A549 (cell line): ENCODE measurements at regions not wholly inside any gene's neighbourhood (a gene's known extent, or its start where the extent isn't known, plus 50 kb on each side); places are given as distances from the start of the nearest gene placed in this dataset.

Experiments
- ATAC-seq, 2 experiments: fragments of 200-7000 bp in 1 of 2; fragments of >200 bp in 1 of 2; cut with Nextera tagmentation in 1 of 2; cut with Tn5 transposase in 1 of 2; 3 replicates each; pipeline versions ENCODE4 v1.8.0 to v1.9.1; 2018 to 2020; ENCODE audit warnings: mild to moderate bottlenecking in 1 of 2, moderate library complexity in 1 of 2
- CTCF ChIA-PET: fragments of 300-600 bp; sonication (Branson Sonifier 250); formaldehyde crosslinking; extraction: SDS; loops from one replicate; lab custom pipeline; 2021; ENCODE audit warnings: antibody characterized with exemption, inconsistent platforms; lab: Yijun Ruan, JAX
- POLR2A ChIA-PET: fragments of 350-600 bp; formaldehyde crosslinking; extraction: SDS; loops from one replicate; lab custom pipeline; 2021; ENCODE audit warnings: antibody characterized with exemption, inconsistent platforms; lab: Yijun Ruan, JAX
- DNase-seq, 2 experiments: peaks; one replicate each; pipeline versions ENCODE4 v3.0.0 to v3.0.0-alpha.2; 2011 to 2016; ENCODE audit warnings: low read depth in 1 of 2, low spot score in 1 of 2
- FAIRE-seq: peaks from 2 replicates; lab custom pipeline; 2011; peaks lifted over from hg19 to GRCh38; lab: Jason Lieb, UNC
- H3K27ac ChIP-seq, 2 experiments: fragments of >200 bp; sonication (Bioruptor Twin); formaldehyde crosslinking; 3 replicates each; pipeline ENCODE4 v1.5.1; 2016 to 2017
- H3K4me1 ChIP-seq: fragments of >200 bp; sonication (Bioruptor Twin); formaldehyde crosslinking; 3 replicates; pipeline ENCODE4 v1.6.1; 2016
- H3K4me2 ChIP-seq: fragments of >200 bp; sonication (Bioruptor Twin); formaldehyde crosslinking; 3 replicates; pipeline ENCODE4 v1.6.1; 2016
- H3K4me3 ChIP-seq: fragments of >200 bp; sonication (Bioruptor Twin); formaldehyde crosslinking; 3 replicates; pipeline ENCODE4 v1.5.1; 2016
- H3K9me3 ChIP-seq: fragments of >200 bp; sonication (Bioruptor Twin); formaldehyde crosslinking; 3 replicates; pipeline ENCODE4 v1.6.1; 2016
- CHD2 ChIP-seq: fragments of 150-350 bp; IDR thresholded peaks from 2 replicates; pipeline ENCODE4 v1.6.1; 2014; ENCODE audit warnings: low read length; ENCODE audit not compliant: partially characterized antibody
- CHD4 ChIP-seq: fragments of 200-600 bp; sonication (generic); IDR thresholded peaks from 2 replicates; pipeline ENCODE4 v1.6.1; 2016; ENCODE audit warnings: antibody characterized with exemption, mild to moderate bottlenecking, borderline replicate concordance
- E2F6 ChIP-seq: IDR thresholded peaks from 2 replicates; pipeline ENCODE4 v1.6.1; 2012; ENCODE audit warnings: low read depth, borderline replicate concordance
- EHMT2 ChIP-seq: fragments of 200-600 bp; sonication (generic); IDR thresholded peaks from 2 replicates; pipeline ENCODE4 v1.6.1; 2016; ENCODE audit warnings: antibody characterized with exemption, low read depth, mild to moderate bottlenecking, moderate library complexity
- FOSL2 ChIP-seq, 2 experiments: fragments of 450-650 bp in 1 of 2; fragments of >200 bp in 1 of 2; sonication (Bioruptor Twin) in 1 of 2; formaldehyde crosslinking; IDR thresholded peaks; 2 replicates each; pipeline versions ENCODE4 v1.5.0 to v1.6.1; 2016 to 2020; ENCODE audit warnings: mild to moderate bottlenecking in 1 of 2, moderate library complexity in 1 of 2
- FOXS1 ChIP-seq: fragments of 250-450 bp; sonication (Bioruptor Pico); IDR thresholded peaks from 2 replicates; pipeline ENCODE4 v1.5.0; 2020; ENCODE audit warnings: mild to moderate bottlenecking, moderate library complexity
- HDAC2 ChIP-seq: fragments of 200-600 bp; sonication (generic); IDR thresholded peaks from 2 replicates; pipeline ENCODE4 v1.6.1; 2016
- HES2 ChIP-seq: fragments of >200 bp; sonication (Bioruptor Twin); formaldehyde crosslinking; IDR thresholded peaks from 2 replicates; pipeline ENCODE4 v1.6.1; 2016
- HMGXB4 ChIP-seq: fragments of 250-450 bp; sonication (Bioruptor Pico); IDR thresholded peaks from 2 replicates; pipeline ENCODE4 v1.5.0; 2021; ENCODE audit warnings: mild to moderate bottlenecking, moderate library complexity, borderline replicate concordance
- JUN ChIP-seq, 2 experiments: fragments of >200 bp; sonication (Bioruptor Twin); formaldehyde crosslinking; IDR thresholded peaks; 2 replicates in 1 of 2; 3 replicates in 1 of 2; pipeline ENCODE4 v1.6.1; 2016 to 2017
- MAFK ChIP-seq: fragments of 450-650 bp; IDR thresholded peaks from 2 replicates; pipeline ENCODE4 v1.6.1; 2014; ENCODE audit not compliant: partially characterized antibody
- MYC ChIP-seq: IDR thresholded peaks from 2 replicates; pipeline ENCODE4 v1.6.1; 2012; ENCODE audit warnings: mild to moderate bottlenecking, inconsistent platforms, low read length, improper control_type of control experiment, borderline replicate concordance
- RAD21 ChIP-seq, 2 experiments: fragments of >200 bp in 1 of 2; sonication (Bioruptor Twin) in 1 of 2; formaldehyde crosslinking in 1 of 2; IDR thresholded peaks in 1 of 2; conservative IDR thresholded peaks in 1 of 2; 2 replicates in 1 of 2; 3 replicates in 1 of 2; pipeline ENCODE4 v1.6.1; 2012 to 2018; ENCODE audit warnings: inconsistent platforms in 1 of 2
- RARB ChIP-seq: fragments of 250-450 bp; sonication (Bioruptor Pico); IDR thresholded peaks from 2 replicates; pipeline ENCODE4 v1.8.0; 2021; ENCODE audit warnings: mild to moderate bottlenecking, moderate library complexity
- RCOR1 ChIP-seq: fragments of 150-350 bp; IDR thresholded peaks from 2 replicates; pipeline ENCODE4 v1.6.1; 2014; ENCODE audit warnings: antibody characterized with exemption, low read length, low read depth
- RNF2 ChIP-seq: fragments of 200-600 bp; sonication (generic); IDR thresholded peaks from 2 replicates; pipeline ENCODE4 v1.6.1; 2016; ENCODE audit warnings: low read depth, mild to moderate bottlenecking, antibody characterized with exemption, moderate library complexity, borderline replicate concordance
- SMC3 ChIP-seq: fragments of >200 bp; sonication (Bioruptor Twin); formaldehyde crosslinking; IDR thresholded peaks from 3 replicates; pipeline ENCODE4 v1.6.1; 2018; ENCODE audit warnings: inconsistent platforms
- TFCP2L1 ChIP-seq: fragments of 250-450 bp; sonication (Bioruptor Pico); IDR thresholded peaks from 2 replicates; pipeline ENCODE4 v1.5.0; 2021; ENCODE audit warnings: mild to moderate bottlenecking
- USF2 ChIP-seq: fragments of 450-650 bp; IDR thresholded peaks from 2 replicates; pipeline ENCODE4 v1.6.1; 2014; ENCODE audit warnings: antibody characterized with exemption
- ZC3H11A ChIP-seq: fragments of 450-650 bp; IDR thresholded peaks from 2 replicates; pipeline ENCODE4 v1.6.1; 2014; ENCODE audit warnings: antibody characterized with exemption, mild to moderate bottlenecking
- ZNF302 ChIP-seq: fragments of 250-450 bp; sonication (Bioruptor Pico); IDR thresholded peaks from 2 replicates; pipeline ENCODE4 v1.9.0; 2021; ENCODE audit warnings: inconsistent platforms, mild to moderate bottlenecking, moderate library complexity
- WGBS: methylation state at CpG from one replicate; pipeline ENCODE4 v1.1.6; 2017; ENCODE audit errors: missing lambda C conversion rate; 5-methylcytosine and 5-hydroxymethylcytosine counted together
- TF ChIP-seq, protein P1 (sequence below): fragments of 150-350 bp; IDR thresholded peaks from 2 replicates; pipeline ENCODE4 v1.6.1; 2014; ENCODE audit warnings: low read depth, mild to moderate bottlenecking, low read length
- TF ChIP-seq, protein P2 (sequence below): IDR thresholded peaks from 2 replicates; pipeline ENCODE4 v1.6.1; 2012
- TF ChIP-seq, protein P3 (sequence below): fragments of >200 bp; sonication (Bioruptor Twin); formaldehyde crosslinking; IDR thresholded peaks from 3 replicates; pipeline ENCODE4 v1.6.1; 2016
- TF ChIP-seq, protein P4 (sequence below): fragments of >200 bp; sonication (Bioruptor Twin); formaldehyde crosslinking; IDR thresholded peaks from 3 replicates; pipeline ENCODE4 v1.5.1; 2016

- H3K4me1 ChIP-seq, result no peaks in the 10 kb centered on the region
- CTCF ChIA-PET, result interaction anchor here (2.1 kb wide), 1 partner anchor 13 kb away, joined by 5 read pairs; no protein-coding TSS in a partner anchor
- TF ChIP-seq JUN (IDR thresholded peaks at IDR 0.05), result no peak
- TF ChIP-seq MAFK, result no peak
- TF ChIP-seq SMC3, result no peak
- TF ChIP-seq RARB (CRISPR knock-in tag), result no peak
- no peak for TF ChIP-seq FOXS1
- TF ChIP-seq E2F6, result no peak
- TF ChIP-seq HMGXB4 (CRISPR knock-in tag), result no peak
- no peak for TF ChIP-seq HES2
- no peak for TF ChIP-seq USF2
- TF ChIP-seq HDAC2, result no peak
- TF ChIP-seq, protein P1, sequence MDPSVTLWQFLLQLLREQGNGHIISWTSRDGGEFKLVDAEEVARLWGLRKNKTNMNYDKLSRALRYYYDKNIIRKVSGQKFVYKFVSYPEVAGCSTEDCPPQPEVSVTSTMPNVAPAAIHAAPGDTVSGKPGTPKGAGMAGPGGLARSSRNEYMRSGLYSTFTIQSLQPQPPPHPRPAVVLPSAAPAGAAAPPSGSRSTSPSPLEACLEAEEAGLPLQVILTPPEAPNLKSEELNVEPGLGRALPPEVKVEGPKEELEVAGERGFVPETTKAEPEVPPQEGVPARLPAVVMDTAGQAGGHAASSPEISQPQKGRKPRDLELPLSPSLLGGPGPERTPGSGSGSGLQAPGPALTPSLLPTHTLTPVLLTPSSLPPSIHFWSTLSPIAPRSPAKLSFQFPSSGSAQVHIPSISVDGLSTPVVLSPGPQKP, result no peak
- TF ChIP-seq, protein P2, sequence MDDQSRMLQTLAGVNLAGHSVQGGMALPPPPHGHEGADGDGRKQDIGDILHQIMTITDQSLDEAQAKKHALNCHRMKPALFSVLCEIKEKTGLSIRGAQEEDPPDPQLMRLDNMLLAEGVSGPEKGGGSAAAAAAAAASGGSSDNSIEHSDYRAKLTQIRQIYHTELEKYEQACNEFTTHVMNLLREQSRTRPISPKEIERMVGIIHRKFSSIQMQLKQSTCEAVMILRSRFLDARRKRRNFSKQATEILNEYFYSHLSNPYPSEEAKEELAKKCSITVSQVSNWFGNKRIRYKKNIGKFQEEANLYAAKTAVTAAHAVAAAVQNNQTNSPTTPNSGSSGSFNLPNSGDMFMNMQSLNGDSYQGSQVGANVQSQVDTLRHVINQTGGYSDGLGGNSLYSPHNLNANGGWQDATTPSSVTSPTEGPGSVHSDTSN, result no peak
- TF ChIP-seq TFCP2L1, result no peak
- TF ChIP-seq, protein P3, sequence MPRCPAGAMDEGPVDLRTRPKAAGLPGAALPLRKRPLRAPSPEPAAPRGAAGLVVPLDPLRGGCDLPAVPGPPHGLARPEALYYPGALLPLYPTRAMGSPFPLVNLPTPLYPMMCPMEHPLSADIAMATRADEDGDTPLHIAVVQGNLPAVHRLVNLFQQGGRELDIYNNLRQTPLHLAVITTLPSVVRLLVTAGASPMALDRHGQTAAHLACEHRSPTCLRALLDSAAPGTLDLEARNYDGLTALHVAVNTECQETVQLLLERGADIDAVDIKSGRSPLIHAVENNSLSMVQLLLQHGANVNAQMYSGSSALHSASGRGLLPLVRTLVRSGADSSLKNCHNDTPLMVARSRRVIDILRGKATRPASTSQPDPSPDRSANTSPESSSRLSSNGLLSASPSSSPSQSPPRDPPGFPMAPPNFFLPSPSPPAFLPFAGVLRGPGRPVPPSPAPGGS, result no peak
- TF ChIP-seq ZNF302, result no peak
- TF ChIP-seq, all 56 proteins: peak for 0
- FAIRE-seq, result no peak
- Histone ChIP-seq H3K4me3 (no peak overlapping the region), H3K9me3 (no peaks in the 10 kb centered on the region), H3K27ac (no peak overlapping the region), H3K4me2 (no peak overlapping the region)
- no peak for DNase-seq
- WGBS, result 16% methylated on average over 3 of the region's 5 CpGs
- POLR2A ChIA-PET, result no interaction called here
- no peak for ATAC-seq
Observed at GRCh38 chr1:11373895-11374747, 101.1 kb downstream of the UBIAD1 start.

DNA sequence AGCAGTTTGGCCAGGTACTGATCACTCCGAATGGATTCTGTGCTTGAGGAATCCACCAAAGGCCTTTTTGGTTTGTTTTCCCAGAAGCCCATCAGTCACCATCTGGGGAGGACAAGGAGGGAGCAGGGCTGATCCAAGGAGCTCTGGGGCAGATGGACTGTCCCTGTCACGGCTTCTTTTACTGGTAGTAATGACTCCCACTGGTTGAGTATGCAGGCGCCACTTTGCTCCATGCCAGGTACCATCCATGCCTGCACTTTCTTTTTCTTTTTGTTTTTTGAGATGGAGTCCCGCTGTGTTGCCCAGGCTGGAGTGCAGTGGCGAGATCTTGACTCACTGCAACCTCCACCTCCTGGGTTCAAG, 101.7 kb downstream of the UBIAD1 start:
- no peak overlapping the region for H3K27ac ChIP-seq
- 61% methylated on average over 5 of the region's 5 CpGs for WGBS
- no peak overlapping the region for H3K4me3 ChIP-seq
- peak; percentile 21 to 52; a peak in 1 of 6 replicates for ATAC-seq
- CTCF ChIA-PET, result interaction anchor here (2.1 kb wide), 1 partner anchor 13 kb away, joined by 5 read pairs; no protein-coding TSS in a partner anchor
- H3K4me1 ChIP-seq, result no peaks in the 10 kb centered on the region
- TF ChIP-seq, protein P4, sequence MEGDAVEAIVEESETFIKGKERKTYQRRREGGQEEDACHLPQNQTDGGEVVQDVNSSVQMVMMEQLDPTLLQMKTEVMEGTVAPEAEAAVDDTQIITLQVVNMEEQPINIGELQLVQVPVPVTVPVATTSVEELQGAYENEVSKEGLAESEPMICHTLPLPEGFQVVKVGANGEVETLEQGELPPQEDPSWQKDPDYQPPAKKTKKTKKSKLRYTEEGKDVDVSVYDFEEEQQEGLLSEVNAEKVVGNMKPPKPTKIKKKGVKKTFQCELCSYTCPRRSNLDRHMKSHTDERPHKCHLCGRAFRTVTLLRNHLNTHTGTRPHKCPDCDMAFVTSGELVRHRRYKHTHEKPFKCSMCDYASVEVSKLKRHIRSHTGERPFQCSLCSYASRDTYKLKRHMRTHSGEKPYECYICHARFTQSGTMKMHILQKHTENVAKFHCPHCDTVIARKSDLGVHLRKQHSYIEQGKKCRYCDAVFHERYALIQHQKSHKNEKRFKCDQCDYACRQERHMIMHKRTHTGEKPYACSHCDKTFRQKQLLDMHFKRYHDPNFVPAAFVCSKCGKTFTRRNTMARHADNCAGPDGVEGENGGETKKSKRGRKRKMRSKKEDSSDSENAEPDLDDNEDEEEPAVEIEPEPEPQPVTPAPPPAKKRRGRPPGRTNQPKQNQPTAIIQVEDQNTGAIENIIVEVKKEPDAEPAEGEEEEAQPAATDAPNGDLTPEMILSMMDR, result no peak
- TF ChIP-seq FOSL2 (IDR thresholded peaks at IDR 0.05) (no peak), FOSL2 (CRISPR knock-in tag; IDR thresholded peaks at IDR 0.05) (no peak), CHD2 (no peak), RAD21 (conservative IDR thresholded peaks at IDR 0.05 in 1 of 2, IDR thresholded peaks at IDR 0.05 in 1 of 2) (no peak), RARB (CRISPR knock-in tag) (no peak), RNF2 (no peak), CHD4 (no peak), MYC (no peak), RCOR1 (no peak), HDAC2 (no peak), EHMT2 (no peak), ZC3H11A (no peak)
- H3K4me2 ChIP-seq, result no peak overlapping the region
- POLR2A ChIA-PET, result no interaction called here
- FAIRE-seq, result no peak
- no peak for DNase-seq
- no peaks in the 10 kb centered on the region for H3K9me3 ChIP-seq
